ENCODE measurements at regions not wholly inside any gene's neighbourhood (a gene's known extent, or its start where the extent isn't known, plus 50 kb on each side); places are given as distances from the start of the nearest gene placed in this dataset.
"Not testable (repeated sequence)": the region's sequence is repeated elsewhere in the genome, so short reads cannot be mapped to it uniquely, and the experiment has no call there.

DNA sequence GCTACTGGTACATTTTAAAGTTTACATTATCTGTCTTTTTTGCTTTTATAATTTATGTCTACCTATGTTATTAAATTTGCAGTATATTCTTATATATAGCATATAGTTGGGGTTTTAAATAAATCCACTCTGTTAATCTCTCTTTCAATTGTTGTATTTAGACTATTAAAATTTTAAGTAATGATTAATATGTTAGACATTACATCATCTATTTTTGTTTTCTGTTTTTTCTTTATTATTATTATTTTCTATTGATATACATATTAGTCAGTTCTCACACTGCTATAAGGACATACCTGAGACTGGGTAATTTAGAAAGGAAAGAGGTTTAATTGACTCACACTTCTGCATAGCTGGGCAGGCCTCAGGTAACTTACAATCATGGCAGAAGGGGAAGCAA, 1338.2 kb upstream of the GJE1 start:
- no peak for DNase-seq

GRCh38 chr6:140790109-140790508, 1342.6 kb upstream of the GJE1 start:
- no peak for DNase-seq

GRCh38 chr6:140789466-140789865, 1343.3 kb upstream of the GJE1 start:
- DNase-seq: no peak

DNA sequence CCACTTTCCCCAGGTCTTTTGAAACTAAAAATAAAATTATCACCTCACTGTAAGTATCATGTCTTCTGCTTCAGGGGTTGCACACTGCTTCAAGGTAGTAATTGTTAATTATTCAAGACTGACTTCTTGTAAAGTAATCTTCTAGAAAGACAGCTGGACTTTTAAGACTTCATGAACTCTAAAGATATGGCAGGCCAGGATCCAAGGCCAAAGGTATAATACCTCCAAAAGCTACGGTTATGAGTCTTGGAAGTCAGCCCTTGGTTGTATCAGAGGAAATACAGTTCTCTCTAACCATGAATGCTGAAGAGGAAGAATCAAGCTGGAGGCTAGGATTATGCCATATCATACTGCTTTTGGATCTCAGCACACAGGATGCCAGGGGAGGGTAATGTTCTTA, 1346.8 kb upstream of the GJE1 start:
- DNase-seq: no peak

GRCh38 chr6:140784573-140784972, 1348.2 kb upstream of the GJE1 start:
- DNase-seq: no peak

DNA sequence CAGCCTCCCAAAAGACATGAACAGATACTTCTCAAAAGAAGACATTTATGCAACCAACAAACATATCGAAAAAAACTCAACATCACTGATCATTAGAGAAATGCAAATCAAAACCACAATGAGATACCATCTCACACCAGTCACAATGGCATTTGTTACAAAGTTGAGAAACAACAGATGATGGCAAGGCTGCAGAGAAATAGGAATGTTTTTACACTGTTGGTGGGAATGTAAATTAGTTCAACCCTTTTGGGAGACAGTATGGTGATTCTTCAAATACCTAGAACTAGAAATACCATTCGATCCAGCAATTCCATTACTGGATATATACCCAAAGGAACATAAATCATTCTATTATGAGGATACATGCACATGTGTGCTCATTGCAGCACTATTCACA, 1349.2 kb upstream of the GJE1 start:
- not testable (repeated sequence) for DNase-seq

DNA sequence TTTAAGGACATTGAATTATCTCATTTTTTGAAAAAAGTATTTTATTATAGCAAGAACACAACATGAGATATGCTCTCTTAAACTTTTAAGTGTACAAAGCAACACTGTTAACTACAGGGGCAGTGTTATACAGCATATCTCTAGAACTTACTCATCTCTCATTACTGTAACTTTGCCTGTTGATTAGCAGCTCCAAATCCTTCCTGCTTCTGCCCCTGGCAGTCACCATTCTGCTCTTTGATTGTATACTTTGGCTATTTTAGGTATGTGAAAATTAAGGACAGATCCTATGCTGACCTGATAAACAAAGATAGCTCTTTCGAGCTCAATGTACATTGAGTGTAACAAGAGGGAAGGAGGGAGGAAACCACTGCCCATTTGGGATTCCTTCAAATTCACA, 1349.8 kb upstream of the GJE1 start:
- no peak for DNase-seq

DNA sequence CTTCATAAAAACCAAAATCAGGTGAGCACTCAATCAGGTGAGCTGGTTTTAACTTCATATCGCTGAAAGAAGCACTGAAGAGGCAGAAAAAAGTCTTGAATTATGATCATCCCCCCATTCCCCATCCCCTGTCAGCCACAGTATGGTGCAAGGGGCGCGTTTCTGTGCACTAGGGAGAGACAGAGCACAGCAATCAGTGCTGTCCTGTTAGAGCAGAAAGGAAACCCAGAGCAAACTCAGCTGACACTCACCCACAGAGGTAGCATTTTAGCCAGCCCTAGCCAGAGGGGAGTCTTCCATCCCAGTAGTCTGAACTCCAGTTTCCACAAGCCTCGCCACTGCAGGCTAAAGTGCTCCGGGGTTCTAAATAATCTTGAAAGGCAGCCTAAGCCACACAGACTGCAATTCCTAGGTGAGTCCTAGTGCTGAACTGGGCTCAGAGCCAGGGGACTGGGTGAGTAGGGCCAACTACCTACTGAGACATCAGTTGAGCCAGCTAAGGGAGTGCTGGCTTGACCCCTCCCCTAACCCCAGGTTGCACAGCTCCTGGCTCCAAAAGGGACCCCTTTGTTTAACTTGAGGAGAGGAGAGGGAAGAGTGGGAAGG, 1352.6 kb upstream of the GJE1 start:
- DNase-seq: no peak

- DNase-seq: no peak
Observed at GRCh38 chr6:140779341-140779740, 1353.4 kb upstream of the GJE1 start.

GRCh38 chr6:140777780-140778179, 1354.9 kb upstream of the GJE1 start:
- no peak for DNase-seq

GRCh38 chr6:140775061-140775460, 1357.7 kb upstream of the GJE1 start:
- no peak for DNase-seq

- no peak for DNase-seq
Observed at GRCh38 chr6:140774080-140774505, 1358.6 kb upstream of the GJE1 start.

DNA sequence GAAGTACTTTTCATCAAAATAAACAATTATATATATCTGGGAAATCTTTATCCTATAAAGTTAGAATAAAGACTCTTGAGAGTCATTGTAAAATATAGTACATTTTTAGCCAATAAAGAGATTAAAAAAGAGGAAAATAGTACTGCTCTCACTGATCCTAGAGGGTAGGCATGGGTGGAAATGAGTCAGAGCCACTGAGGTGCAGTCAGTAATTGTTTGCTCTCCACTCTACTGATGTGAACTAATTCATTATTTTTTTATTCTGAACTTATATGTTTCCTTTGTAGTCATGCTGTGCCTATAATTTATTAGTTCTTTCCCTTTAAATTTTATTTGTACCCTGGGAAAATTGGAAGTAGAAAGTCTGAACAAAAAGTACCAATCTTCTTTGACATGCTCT, 1359.4 kb upstream of the GJE1 start:
- DNase-seq: no peak

DNA sequence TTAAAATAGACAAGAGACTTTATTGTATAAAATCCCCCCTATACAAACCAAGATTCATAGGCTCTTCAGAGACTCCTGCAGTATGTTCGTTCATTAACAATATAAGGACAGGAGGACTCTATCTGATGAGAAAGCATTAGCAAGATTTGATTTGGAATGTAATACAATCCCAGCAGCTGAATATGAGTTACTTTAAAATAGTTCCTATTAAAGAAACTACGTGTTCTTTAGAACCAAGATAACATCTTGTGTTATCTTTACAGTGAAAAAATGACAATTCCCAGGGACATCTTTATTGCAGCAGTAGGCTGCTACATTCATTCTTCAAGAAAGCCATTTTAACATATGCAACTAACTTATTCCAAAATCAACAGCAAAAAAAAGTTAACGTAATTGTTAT, 1360.1 kb upstream of the GJE1 start:
- DNase-seq: no peak

GRCh38 chr6:140768133-140768532, 1364.6 kb upstream of the GJE1 start:
- no peak for DNase-seq

GRCh38 chr6:140766999-140767398, 1365.7 kb upstream of the GJE1 start:
- DNase-seq: no peak

DNA sequence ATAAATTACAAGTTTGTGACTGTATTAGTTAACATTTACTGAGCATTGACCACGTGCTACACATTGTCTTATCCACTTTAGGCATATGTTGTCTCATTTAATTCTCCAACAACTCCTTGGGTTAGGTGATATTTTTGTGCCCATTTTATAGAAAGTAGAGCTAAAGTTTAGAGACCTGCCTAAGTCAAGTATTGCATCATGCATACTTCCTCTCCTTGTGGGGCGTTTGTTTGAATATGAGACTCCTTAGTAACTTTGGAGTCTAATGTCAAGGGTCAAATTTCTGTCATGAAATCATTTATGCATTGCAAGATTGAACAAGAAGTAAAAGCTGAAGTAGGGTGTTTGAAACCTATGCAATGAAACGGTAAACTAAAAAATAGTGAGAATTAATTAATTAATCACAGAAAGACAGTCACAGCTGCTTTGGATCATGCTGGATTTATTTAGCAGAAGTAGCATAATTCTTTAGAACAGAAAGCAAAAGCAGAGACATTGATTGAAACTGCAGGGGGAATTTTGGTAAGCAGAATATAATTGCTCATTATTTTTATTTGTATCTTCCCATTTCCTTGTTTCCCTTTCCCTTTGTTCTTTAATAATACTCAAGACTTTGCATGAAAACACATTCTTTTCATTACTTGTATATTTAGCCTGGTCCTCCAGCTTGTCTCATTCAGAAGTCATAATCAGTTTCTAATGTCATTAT, 1374.4 kb upstream of the GJE1 start:
- DNase-seq: no peak

- DNase-seq: no peak
Observed at GRCh38 chr6:140752234-140752633, 1377.8 kb upstream of the CITED2 start.

GRCh38 chr6:140747114-140747513, 1372.7 kb upstream of the CITED2 start:
- no peak for DNase-seq

- DNase-seq: no peak
Observed at GRCh38 chr6:140744659-140745320, 1370.3 kb upstream of the CITED2 start.

GRCh38 chr6:140736231-140736630, 1361.8 kb upstream of the CITED2 start:
- no peak for DNase-seq

DNA sequence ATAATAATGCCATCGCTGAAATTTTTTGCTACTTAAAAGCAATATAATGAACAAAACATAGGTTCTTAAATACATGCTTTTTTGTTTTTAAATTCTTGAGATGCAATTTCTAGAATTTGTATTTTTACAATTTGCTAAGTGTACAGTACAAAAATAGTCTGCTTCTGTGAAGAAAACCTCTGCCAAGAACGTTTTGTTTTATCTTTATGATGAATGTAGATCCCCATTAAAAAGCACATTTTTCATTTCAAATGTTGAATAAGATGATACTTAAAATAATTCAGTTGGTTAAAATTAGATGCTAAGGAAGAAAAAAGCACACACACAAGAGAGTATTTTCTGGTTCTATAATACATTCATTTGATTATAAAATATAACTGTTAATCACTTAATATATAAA, 1358.5 kb upstream of the CITED2 start:
- DNase-seq: no peak

GRCh38 chr6:140732155-140732554, 1357.7 kb upstream of the CITED2 start:
- DNase-seq: no peak

DNA sequence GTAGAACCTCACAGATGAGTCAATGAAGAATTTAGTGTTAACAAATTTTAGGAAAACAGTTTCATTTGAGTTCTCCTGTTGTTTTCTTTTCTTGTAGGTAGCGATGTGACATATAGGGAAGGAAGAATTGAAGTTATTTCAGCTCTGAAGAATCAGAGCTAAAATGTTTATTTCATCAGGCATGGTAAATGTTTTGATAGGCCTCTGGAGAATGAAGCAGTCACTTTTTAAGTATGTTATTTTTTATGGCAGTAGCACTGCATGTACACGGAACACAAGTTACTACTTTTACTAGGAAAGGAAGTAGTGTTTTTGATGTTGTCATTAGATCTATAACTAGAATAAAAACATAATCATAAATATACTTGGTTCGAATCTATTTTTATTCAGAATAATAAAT, 1357.3 kb upstream of the CITED2 start:
- DNase-seq: no peak

Data from midbrain (tissue), 1 donor.